ENCODE measurements at regions not wholly inside any gene's neighbourhood (a gene's known extent, or its start where the extent isn't known, plus 50 kb on each side); places are given as distances from the start of the nearest gene placed in this dataset.
"Not testable (repeated sequence)": the region's sequence is repeated elsewhere in the genome, so short reads cannot be mapped to it uniquely, and the experiment has no call there.

GRCh38 chr20:30506100-30506499, 751.4 kb upstream of the DEFB115 start:
- DNase-seq (ENCODE audit: low read depth in 4 of 4, low spot score in 1 of 4), result no peak

DNA sequence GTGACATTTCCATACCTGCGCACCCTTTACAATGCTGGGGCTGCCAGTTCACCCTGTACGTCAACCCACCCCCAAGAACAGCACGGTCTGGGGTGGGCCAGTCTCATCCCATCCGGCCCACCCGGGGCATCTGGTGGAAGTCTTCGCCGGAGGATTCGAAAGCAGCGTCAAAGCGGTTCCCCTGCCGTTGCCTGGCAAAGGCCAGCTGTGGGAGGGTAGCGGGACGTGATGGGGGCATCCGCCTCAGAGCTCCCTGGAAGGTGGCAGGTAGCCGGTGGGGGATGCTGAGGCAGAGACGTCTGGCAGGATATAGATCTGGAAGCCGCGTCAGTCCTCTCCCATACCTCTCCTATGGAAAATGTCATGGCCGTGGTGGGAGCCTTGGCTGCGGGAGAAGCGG, 749.1 kb upstream of the DEFB115 start:
- not testable (repeated sequence) for DNase-seq (ENCODE audit: low read depth in 4 of 4, low spot score in 1 of 4)

DNA sequence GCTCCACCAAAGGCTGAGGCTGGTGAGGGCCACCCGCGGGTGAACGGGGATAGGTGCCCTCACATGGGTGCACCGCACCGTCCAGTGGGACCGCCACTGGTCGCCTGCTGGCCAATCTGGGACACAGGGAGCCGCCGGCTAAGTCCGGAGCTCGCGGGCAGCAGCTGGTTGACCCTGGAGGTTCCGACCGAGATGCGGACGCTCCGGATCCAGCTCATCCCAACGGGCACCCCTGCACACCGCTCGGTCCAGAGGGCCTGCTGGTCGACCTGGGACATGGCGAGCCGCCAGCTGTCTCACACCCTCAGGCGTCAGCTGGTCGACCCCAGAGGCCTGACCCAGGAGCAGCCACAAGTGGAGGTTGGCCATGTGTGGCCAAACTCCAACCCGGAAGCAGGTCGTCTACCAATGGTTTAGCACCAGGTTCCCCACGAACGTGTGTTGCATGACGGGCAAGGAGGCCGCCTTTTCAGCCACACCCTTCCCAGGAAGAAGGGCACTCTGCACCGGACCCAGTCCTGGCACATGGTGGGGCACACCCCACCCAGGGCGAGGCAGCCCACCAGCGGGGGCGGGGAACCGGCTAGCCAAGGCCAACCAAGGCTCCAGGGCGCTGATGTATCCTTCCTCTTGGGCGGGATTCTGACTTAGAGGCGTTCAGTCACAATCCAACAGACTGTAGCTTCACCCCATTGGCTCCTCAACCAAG, 746.0 kb upstream of the DEFB115 start:
- no peak for DNase-seq (ENCODE audit: low read depth in 4 of 4, low spot score in 1 of 4)

GRCh38 chr20:30513050-30513628, 744.3 kb upstream of the DEFB115 start:
- no peak for DNase-seq (ENCODE audit: low read depth in 4 of 4, low spot score in 1 of 4)

DNA sequence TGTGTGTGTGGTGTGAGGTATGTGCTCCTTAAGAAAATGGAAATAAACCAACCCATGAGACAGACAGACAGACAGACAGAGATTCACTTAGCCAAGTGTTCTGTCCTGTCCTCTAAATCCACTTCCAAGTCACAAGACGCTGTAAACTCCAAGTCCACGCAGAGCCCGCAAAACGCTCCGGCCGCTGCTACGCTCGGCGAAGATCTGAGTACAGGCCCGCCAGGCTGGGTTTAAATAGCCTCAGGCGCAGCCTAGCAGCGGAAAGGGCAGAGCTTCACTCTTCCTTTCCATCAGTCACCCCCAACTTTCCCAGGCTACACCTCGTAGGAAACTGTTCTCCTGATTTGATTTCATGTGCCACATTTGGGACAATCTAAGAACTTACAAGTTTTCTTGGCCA, 741.5 kb upstream of the DEFB115 start:
- DNase-seq (ENCODE audit: low read depth in 4 of 4, low spot score in 1 of 4), result not testable (repeated sequence)

GRCh38 chr20:30518906-30519305, 738.6 kb upstream of the DEFB115 start:
- not testable (repeated sequence) for DNase-seq (ENCODE audit: low read depth in 4 of 4, low spot score in 1 of 4)

GRCh38 chr20:30521686-30522415, 735.6 kb upstream of the DEFB115 start:
- DNase-seq (ENCODE audit: low read depth in 4 of 4, low spot score in 1 of 4), result not testable (repeated sequence)

DNA sequence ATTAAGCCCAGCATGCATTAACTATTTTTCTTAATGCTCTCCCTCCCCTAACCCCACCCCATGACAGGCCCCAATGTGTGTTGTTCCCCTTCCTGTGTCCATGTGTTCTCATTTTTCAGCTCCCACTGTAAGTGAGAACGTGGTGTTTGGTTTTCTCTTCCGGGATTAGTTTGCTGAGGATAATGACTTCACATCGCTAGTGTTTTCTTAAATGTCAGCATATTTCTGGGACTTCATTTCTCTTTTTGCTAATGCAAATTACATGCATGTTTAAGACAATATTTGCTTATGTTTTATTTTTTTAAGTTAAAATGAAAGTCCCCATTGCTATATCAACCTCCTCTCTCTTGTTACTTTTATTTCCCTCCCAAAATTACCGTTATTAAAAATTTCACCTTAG, 733.3 kb upstream of the DEFB115 start:
- not testable (repeated sequence) for DNase-seq (ENCODE audit: low read depth in 4 of 4, low spot score in 1 of 4)

DNA sequence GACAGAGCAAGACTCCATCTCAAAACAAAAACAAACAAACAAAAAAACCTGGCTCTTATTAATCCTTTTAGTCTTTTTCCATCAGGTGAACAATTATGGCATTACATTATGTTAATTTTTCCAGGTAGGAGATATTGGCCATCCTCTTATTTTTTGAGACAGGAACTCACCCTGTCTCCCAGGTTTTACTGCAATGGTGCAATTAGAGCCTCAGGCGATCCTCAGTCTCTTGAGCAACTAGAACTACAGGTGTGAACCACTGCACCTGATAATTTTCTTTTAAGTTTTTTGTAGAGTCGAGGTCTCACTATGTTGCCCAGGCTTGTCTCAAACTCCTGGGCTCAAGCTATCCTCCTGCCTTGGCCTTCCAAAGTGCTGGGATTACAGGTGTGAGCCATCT, 732.7 kb upstream of the DEFB115 start:
- not testable (repeated sequence) for DNase-seq (ENCODE audit: low read depth in 4 of 4, low spot score in 1 of 4)

DNA sequence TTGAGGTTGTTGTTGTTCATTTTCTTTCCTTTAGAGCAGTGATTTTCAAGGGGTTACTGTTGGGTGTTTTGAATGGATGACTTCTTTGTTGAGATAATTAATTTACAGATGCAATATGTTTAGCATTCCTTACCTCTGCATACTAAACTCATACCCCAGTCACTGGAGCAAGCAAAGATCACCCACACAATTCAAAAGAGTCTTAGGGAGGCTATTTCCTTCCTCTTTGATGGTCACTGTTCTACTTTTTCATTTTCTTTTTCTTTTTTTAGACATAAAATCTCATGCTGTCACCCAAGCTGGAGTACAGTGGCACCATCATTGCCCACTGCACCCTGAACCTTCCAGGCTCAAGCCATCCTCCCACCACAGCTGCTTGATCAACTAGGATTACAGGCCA, 723.8 kb upstream of the DEFB115 start:
- not testable (repeated sequence) for DNase-seq (ENCODE audit: low read depth in 4 of 4, low spot score in 1 of 4)

DNA sequence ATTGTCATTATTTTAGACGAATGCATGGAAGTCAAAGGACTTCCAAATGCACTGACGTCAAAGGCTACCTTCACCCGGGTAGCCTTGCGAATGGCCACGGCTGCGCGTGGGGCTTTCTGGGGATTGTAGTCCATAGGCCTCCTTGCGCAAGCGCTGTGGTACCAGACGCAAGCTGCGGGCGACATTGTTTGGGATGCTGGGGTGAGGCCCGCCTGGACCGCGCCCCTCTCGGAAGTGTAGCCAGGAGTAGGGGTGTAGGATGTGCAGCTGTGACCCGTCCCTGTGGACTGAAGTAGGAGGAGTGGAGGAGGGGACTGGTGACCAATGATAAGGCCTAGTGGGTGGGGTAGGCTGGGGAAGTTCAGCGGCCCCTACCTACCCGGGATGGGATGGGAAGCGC, 720.0 kb upstream of the DEFB115 start:
- not testable (repeated sequence) for DNase-seq (ENCODE audit: low read depth in 4 of 4, low spot score in 1 of 4)

GRCh38 chr20:30540330-30541069, 717.0 kb upstream of the DEFB115 start:
- not testable (repeated sequence) for DNase-seq (ENCODE audit: low read depth in 4 of 4, low spot score in 1 of 4)

- not testable (repeated sequence) for DNase-seq (ENCODE audit: low read depth in 4 of 4, low spot score in 1 of 4)
Measured at GRCh38 chr20:30551236-30551635, 706.2 kb upstream of the DEFB115 start.

GRCh38 chr20:30556797-30557196, 700.7 kb upstream of the DEFB115 start:
- not testable (repeated sequence) for DNase-seq (ENCODE audit: low read depth in 4 of 4, low spot score in 1 of 4)

DNA sequence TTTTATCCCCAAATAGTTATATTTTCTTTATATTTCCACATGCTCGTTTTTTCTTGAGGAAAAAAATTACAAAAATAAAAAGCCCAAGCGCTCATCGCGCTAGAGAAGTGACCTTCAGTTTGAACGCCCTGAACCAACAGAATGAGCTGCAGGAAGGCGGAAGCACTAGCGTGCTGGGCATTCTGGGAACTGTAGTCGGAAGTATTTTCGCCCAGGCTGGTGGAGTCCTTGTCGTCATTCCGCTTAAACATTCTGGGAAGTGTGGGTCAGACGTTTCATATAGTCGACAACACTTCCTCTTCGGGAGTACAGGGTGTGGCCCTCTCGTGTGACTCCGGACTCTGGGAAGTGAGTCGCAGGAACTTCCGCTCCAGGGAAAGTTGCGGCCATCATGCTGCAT, 692.4 kb upstream of the DEFB115 start:
- not testable (repeated sequence) for DNase-seq (ENCODE audit: low read depth in 4 of 4, low spot score in 1 of 4)

DNA sequence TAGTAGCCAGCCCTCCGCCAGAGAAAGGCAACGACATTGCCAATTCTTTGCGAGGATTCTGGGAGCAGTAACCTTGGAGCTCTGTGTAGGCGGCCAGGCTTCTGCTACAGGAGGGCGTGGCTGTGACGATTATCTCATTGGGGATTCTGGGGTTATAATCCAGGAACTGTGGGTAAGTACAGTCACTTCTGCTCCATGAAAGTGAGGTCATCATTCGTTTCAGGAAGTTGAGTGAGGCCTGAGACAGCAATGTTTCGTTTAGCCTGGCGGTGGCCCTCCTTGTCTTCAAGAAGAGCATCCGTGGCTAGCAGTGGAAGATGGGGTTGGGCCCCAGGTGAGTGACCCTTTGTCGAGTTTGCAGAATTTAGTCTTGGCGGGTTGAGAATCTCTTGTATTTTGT, 687.6 kb upstream of the DEFB115 start:
- DNase-seq (ENCODE audit: low read depth in 4 of 4, low spot score in 1 of 4), result not testable (repeated sequence)

GRCh38 chr20:30570622-30571021, 686.8 kb upstream of the DEFB115 start:
- DNase-seq (ENCODE audit: low read depth in 4 of 4, low spot score in 1 of 4), result not testable (repeated sequence)

DNA sequence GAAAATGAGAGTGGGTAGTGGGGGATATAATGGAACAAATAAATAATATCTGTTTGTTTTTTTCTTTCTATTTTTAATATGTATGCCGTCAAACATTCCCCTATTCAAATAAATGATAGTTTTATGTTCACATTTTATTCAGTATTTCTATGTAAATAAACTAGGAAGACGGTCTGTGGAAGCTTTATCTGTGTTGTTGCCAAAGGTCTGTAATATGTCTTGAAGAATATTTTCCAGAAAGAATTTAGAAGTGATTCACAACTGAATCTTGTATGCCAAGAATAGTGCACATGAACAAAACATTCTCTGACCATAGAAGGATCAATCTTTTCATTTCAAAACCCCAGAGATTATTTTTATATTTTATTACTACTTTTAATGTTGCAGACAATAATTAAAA, 683.1 kb upstream of the DEFB115 start:
- DNase-seq (ENCODE audit: low read depth in 4 of 4, low spot score in 1 of 4), result not testable (repeated sequence)

DNA sequence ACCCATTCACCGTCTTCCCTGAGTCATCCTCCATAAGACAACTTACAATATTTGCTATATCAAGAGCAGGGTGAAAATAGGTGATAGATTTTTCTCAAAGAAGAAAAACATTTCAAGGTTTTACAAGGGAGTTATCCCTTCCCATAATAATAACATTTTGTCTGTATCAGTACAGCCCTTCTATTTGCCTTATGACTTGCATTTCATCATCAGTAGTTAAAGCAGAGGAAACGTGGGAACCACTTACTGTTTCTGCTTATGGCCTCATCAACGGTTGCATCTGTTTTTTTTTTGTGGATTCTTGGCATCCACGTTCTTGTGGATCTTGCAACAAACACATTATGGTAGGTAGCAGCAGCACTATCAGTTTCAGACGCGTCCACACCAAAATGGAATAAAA, 678.4 kb upstream of the DEFB115 start:
- not testable (repeated sequence) for DNase-seq (ENCODE audit: low read depth in 4 of 4, low spot score in 1 of 4)

DNA sequence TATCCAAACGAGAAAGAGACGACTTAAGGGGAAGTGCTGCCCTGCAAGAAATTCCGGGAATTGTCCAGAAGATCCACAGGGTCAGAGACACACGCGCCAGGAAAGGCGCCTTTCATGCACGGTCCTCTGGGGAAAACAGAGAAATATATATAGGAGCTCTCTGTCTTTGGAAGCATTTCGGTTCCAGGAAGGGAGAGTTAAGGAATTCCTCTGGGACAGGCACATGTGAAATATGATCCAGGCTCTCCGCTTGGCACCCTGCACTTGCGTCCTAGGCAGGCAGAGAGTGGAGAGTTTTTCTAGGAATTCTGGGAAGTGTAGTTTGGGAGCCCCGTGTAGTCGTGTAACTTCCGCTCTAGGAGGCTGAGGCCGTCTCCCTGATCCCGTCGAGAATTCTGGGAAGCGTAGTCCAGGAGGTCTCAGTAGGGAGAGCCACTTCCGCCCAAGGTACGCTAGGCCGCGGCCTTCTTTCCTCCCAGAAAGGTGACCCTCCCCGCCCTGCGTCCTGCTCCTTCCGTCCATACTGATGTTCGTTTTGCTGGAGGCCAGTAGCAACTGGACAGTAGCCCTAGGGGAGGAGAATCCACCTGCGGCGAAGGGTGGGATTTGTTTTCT, 677.5 kb upstream of the DEFB115 start:
- DNase-seq (ENCODE audit: low read depth in 4 of 4, low spot score in 1 of 4), result not testable (repeated sequence)

- not testable (repeated sequence) for DNase-seq (ENCODE audit: low read depth in 4 of 4, low spot score in 1 of 4)
Measured at GRCh38 chr20:30581839-30582238, 675.6 kb upstream of the DEFB115 start.

All from stimulated activated CD4-positive, alpha-beta T cell treated with anti-CD3 and anti-CD28 coated beads, Interleukin-1b, Interleukin-23, amount 100 ng/mL, for 24 hours (primary cell).